ENCODE measurements at regions not wholly inside any gene's neighbourhood (a gene's known extent, or its start where the extent isn't known, plus 50 kb on each side); places are given as distances from the start of the nearest gene placed in this dataset.
A peak's percentile ranks its signal among the peaks of the same experiment; 100 is the strongest.

GRCh38 chr7:68807666-68808065, 790.6 kb upstream of the AUTS2 start:
- no peaks in the 10 kb centered on the region for H3K9me3 ChIP-seq
- no peak overlapping the region for H3K4me3 ChIP-seq (ENCODE audit: low read depth, low read length)
- TF ChIP-seq, protein P1, sequence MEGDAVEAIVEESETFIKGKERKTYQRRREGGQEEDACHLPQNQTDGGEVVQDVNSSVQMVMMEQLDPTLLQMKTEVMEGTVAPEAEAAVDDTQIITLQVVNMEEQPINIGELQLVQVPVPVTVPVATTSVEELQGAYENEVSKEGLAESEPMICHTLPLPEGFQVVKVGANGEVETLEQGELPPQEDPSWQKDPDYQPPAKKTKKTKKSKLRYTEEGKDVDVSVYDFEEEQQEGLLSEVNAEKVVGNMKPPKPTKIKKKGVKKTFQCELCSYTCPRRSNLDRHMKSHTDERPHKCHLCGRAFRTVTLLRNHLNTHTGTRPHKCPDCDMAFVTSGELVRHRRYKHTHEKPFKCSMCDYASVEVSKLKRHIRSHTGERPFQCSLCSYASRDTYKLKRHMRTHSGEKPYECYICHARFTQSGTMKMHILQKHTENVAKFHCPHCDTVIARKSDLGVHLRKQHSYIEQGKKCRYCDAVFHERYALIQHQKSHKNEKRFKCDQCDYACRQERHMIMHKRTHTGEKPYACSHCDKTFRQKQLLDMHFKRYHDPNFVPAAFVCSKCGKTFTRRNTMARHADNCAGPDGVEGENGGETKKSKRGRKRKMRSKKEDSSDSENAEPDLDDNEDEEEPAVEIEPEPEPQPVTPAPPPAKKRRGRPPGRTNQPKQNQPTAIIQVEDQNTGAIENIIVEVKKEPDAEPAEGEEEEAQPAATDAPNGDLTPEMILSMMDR (IDR thresholded peaks at IDR 0.05; ENCODE audit: low read depth, low read length): no peak
- H3K36me3 ChIP-seq: no peaks in the 10 kb centered on the region
- no peaks in the 10 kb centered on the region for H3K4me1 ChIP-seq
- DNase-seq: no peak
- no peaks in the 10 kb centered on the region for H3K27me3 ChIP-seq

GRCh38 chr7:68813551-68814080, 784.7 kb upstream of the AUTS2 start:
- no peak for DNase-seq
- Histone ChIP-seq H3K4me1 (no peaks in the 10 kb centered on the region), H3K36me3 (no peaks in the 10 kb centered on the region), H3K4me3 (ENCODE audit: low read depth, low read length) (no peak overlapping the region), H3K27me3 (no peaks in the 10 kb centered on the region), H3K9me3 (no peaks in the 10 kb centered on the region)
- TF ChIP-seq, protein P1 (IDR thresholded peaks at IDR 0.05; ENCODE audit: low read depth, low read length): no peak

- Histone ChIP-seq H3K36me3 (no peaks in the 10 kb centered on the region), H3K9me3 (no peaks in the 10 kb centered on the region), H3K4me1 (no peaks in the 10 kb centered on the region), H3K27me3 (no peaks in the 10 kb centered on the region), H3K4me3 (ENCODE audit: low read depth, low read length) (no peak overlapping the region)
- DNase-seq: no peak
- TF ChIP-seq, protein P1 (IDR thresholded peaks at IDR 0.05; ENCODE audit: low read depth, low read length): no peak
Observed at GRCh38 chr7:68816491-68816890, 781.8 kb upstream of the AUTS2 start.

DNA sequence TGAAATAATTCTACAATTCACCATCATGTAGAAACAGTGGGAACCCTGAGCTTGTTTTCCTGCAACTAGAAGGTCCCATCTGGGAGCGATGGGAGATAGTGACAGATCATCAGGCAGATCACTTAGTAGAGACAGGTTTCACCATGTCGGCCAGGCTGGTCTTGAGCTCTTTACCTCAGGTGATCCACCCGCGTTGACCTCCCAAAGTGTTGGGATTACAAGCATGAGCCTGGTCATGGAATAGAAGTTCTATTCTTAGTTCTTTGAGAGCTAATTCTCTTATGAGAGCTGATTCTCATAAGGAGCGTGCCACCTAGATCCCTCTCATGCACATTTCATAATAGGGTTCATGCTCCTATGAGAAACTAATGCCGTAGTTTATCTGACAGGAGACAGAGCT, 778.0 kb upstream of the AUTS2 start:
- TF ChIP-seq, protein P1 (IDR thresholded peaks at IDR 0.05; ENCODE audit: low read depth, low read length): no peak
- H3K4me3 ChIP-seq (ENCODE audit: low read depth, low read length): no peak overlapping the region
- no peaks in the 10 kb centered on the region for H3K9me3 ChIP-seq
- H3K36me3 ChIP-seq: no peaks in the 10 kb centered on the region
- no peak for DNase-seq
- no peaks in the 10 kb centered on the region for H3K4me1 ChIP-seq
- H3K27me3 ChIP-seq: no peaks in the 10 kb centered on the region

DNA sequence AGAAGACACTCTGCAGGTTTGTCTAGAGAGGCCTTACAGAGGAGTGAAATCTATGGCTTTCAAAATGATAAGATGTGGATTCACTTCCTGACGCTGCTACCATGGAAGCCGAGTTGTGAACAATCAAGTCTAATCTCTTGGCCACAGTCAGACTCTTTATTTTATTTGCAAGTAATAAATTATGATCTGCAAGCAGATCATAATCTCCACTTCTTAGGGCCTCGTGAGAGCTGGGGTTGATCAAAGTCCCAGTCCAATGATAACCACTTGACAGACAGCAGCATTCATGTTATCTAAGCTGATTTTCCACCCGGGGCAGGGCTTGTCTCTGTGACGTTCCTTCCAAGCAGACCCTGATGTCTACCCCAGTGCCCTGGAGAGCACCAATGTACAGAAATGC, 776.4 kb upstream of the AUTS2 start:
- H3K36me3 ChIP-seq: no peaks in the 10 kb centered on the region
- no peaks in the 10 kb centered on the region for H3K9me3 ChIP-seq
- no peak overlapping the region for H3K4me3 ChIP-seq (ENCODE audit: low read depth, low read length)
- H3K27me3 ChIP-seq: no peaks in the 10 kb centered on the region
- peak; percentile 15 for DNase-seq
- no peaks in the 10 kb centered on the region for H3K4me1 ChIP-seq
- TF ChIP-seq, protein P1 (IDR thresholded peaks at IDR 0.05; ENCODE audit: low read depth, low read length): no peak

DNA sequence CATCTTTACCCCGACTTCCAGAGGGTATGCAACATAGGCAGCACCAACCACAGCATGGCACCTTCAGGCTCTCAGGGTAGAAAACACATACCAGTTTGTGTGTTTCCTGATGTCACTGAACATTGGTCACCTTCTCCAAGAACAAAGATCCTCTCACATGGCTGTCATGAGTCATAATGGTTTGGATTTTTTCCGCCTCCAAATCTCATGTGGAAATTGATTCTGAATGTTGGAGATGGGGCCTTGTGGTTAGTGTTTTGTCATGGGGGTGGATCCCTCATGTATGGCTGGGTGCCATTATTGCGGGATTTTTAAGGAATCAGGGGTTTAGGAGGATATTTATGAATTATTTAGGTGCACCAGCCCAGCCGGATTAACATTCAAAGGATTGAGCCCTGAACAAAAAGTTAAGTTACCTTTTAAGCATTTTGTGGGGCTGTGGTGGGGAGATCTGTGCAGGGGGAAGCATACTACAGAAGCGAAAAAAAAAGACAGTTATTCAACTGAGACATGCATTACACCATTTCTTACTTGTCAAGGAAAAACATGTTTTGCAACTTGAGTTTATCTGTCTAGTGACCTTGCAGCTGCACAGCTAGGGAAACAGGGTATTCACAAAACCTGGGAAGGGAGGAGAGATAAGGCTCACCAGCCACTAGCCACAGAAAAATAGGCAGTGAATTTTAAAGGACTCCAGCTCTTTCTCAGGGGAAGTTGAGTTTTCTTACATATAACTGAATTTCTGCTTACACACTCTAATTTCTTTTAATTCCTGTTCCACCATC, 774.1 kb upstream of the AUTS2 start:
- no peak for DNase-seq
- H3K36me3 ChIP-seq: no peaks in the 10 kb centered on the region
- H3K4me1 ChIP-seq: no peaks in the 10 kb centered on the region
- H3K27me3 ChIP-seq: no peaks in the 10 kb centered on the region
- H3K9me3 ChIP-seq: no peaks in the 10 kb centered on the region
- no peak overlapping the region for H3K4me3 ChIP-seq (ENCODE audit: low read depth, low read length)
- TF ChIP-seq, protein P1 (IDR thresholded peaks at IDR 0.05; ENCODE audit: low read depth, low read length): no peak
